KMS-11 (cell line): ENCODE measurements at regions not wholly inside any gene's neighbourhood (a gene's known extent, or its start where the extent isn't known, plus 50 kb on each side); places are given as distances from the start of the nearest gene placed in this dataset.

Experiments used
- H2AFZ ChIP-seq: fragments of 200-600 bp; sonication (generic); 2 replicates; pipeline ENCODE4 v1.6.1; 2016; ENCODE audit warnings: antibody characterized with exemption, mixed run types, low read depth
- H3K27ac ChIP-seq: fragments of 200-600 bp; sonication (generic); 2 replicates; pipeline ENCODE4 v1.6.1; 2016; ENCODE audit warnings: mild to moderate bottlenecking, mixed run types
- H3K27me3 ChIP-seq: fragments of 200-600 bp; sonication (generic); 2 replicates; pipeline ENCODE4 v1.6.1; 2017; ENCODE audit warnings: mild to moderate bottlenecking, low read depth, mixed run types, moderate library complexity; ENCODE audit not compliant: insufficient read depth
- H3K36me3 ChIP-seq: fragments of 200-600 bp; sonication (generic); 2 replicates; pipeline ENCODE4 v1.6.1; 2017; ENCODE audit warnings: mild to moderate bottlenecking, mixed run types; ENCODE audit not compliant: insufficient read depth
- H3K4me1 ChIP-seq: fragments of 200-600 bp; sonication (generic); 2 replicates; pipeline ENCODE4 v1.6.1; 2016; ENCODE audit warnings: mild to moderate bottlenecking, low read depth, mixed run types; ENCODE audit not compliant: poor library complexity, severe bottlenecking
- H3K4me2 ChIP-seq: fragments of 200-600 bp; sonication (generic); 2 replicates; pipeline ENCODE4 v1.7.0; 2016; ENCODE audit warnings: mild to moderate bottlenecking, mixed run types
- H3K4me3 ChIP-seq: fragments of 200-600 bp; sonication (generic); IDR thresholded peaks from 2 replicates; pipeline ENCODE4 v1.6.1; 2017; ENCODE audit warnings: low read depth, low read length, mixed read lengths; ENCODE audit not compliant: insufficient read depth
- H3K79me2 ChIP-seq: fragments of 200-600 bp; sonication (generic); 2 replicates; pipeline ENCODE4 v1.6.1; 2016; ENCODE audit warnings: low read depth, mixed run types; ENCODE audit not compliant: insufficient read depth
- H3K9ac ChIP-seq: fragments of 200-600 bp; sonication (generic); 2 replicates; pipeline ENCODE4 v1.6.1; 2016; ENCODE audit warnings: mild to moderate bottlenecking, mixed run types
- H4K20me1 ChIP-seq: fragments of 200-600 bp; sonication (generic); 2 replicates; pipeline ENCODE4 v1.6.1; 2016; ENCODE audit warnings: mild to moderate bottlenecking, mixed run types; ENCODE audit not compliant: insufficient read depth
- TF ChIP-seq, protein P1 (sequence below): fragments of 200-600 bp; sonication (generic); conservative IDR thresholded peaks from 2 replicates; pipeline ENCODE4 v1.6.1; 2017; ENCODE audit warnings: low read depth, mild to moderate bottlenecking, antibody characterized with exemption, low read length, moderate library complexity, mixed read lengths

DNA sequence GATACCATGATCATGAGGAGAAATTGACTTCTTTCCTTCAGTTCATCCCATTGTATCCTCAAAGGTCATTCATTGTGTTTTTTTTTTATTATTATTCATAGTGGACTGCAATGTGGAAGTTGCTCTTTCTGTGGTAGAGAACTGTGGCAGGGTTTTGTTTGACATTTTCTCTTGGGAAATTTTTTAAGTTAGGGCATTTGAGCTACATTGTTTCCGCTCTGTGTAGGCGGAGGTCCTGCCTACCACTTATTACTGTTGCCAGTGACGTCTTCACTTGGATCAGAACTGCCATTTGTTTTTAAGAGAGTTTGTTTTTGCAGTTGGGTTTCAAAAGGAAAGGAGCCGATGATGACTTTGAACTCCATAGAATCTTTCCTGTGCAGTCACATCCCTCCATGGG lies 287.4 kb upstream of the FMN2 start:
- no peak overlapping the region for H3K4me3 ChIP-seq
- no peaks in the 10 kb centered on the region for H4K20me1 ChIP-seq
- H3K4me1 ChIP-seq: no peaks in the 10 kb centered on the region
- no peak overlapping the region for H3K4me2 ChIP-seq
- no peak overlapping the region for H3K9ac ChIP-seq
- no peaks in the 10 kb centered on the region for H3K79me2 ChIP-seq
- TF ChIP-seq, protein P1, sequence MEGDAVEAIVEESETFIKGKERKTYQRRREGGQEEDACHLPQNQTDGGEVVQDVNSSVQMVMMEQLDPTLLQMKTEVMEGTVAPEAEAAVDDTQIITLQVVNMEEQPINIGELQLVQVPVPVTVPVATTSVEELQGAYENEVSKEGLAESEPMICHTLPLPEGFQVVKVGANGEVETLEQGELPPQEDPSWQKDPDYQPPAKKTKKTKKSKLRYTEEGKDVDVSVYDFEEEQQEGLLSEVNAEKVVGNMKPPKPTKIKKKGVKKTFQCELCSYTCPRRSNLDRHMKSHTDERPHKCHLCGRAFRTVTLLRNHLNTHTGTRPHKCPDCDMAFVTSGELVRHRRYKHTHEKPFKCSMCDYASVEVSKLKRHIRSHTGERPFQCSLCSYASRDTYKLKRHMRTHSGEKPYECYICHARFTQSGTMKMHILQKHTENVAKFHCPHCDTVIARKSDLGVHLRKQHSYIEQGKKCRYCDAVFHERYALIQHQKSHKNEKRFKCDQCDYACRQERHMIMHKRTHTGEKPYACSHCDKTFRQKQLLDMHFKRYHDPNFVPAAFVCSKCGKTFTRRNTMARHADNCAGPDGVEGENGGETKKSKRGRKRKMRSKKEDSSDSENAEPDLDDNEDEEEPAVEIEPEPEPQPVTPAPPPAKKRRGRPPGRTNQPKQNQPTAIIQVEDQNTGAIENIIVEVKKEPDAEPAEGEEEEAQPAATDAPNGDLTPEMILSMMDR: no peak
- H3K27me3 ChIP-seq: no peaks in the 10 kb centered on the region
- H2AFZ ChIP-seq: no peak overlapping the region
- H3K36me3 ChIP-seq: no peaks in the 10 kb centered on the region
- no peak overlapping the region for H3K27ac ChIP-seq

DNA sequence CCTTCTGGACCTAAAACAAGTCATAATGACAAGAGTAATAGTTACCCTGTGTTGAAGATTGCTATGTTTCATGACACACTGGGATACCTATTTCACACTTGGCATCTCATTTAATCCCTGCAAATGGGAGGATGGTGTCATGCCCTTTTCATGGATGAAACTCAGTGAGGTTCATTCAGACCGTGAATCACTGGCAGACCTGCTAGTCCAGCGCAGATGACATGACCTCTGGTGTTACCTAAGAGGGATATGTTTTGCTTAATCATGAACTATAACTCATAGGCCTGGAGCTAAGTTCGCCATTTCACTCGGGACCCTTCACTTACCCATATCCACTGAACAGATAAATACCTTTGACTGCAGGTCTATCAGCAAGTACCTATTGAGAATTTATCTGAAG lies 286.6 kb upstream of the FMN2 start:
- H3K4me2 ChIP-seq: no peak overlapping the region
- no peaks in the 10 kb centered on the region for H3K27me3 ChIP-seq
- no peaks in the 10 kb centered on the region for H4K20me1 ChIP-seq
- no peaks in the 10 kb centered on the region for H3K79me2 ChIP-seq
- no peaks in the 10 kb centered on the region for H3K36me3 ChIP-seq
- H3K4me3 ChIP-seq: no peak overlapping the region
- H3K9ac ChIP-seq: no peak overlapping the region
- no peak overlapping the region for H2AFZ ChIP-seq
- TF ChIP-seq, protein P1: no peak
- no peaks in the 10 kb centered on the region for H3K4me1 ChIP-seq
- no peak overlapping the region for H3K27ac ChIP-seq

DNA sequence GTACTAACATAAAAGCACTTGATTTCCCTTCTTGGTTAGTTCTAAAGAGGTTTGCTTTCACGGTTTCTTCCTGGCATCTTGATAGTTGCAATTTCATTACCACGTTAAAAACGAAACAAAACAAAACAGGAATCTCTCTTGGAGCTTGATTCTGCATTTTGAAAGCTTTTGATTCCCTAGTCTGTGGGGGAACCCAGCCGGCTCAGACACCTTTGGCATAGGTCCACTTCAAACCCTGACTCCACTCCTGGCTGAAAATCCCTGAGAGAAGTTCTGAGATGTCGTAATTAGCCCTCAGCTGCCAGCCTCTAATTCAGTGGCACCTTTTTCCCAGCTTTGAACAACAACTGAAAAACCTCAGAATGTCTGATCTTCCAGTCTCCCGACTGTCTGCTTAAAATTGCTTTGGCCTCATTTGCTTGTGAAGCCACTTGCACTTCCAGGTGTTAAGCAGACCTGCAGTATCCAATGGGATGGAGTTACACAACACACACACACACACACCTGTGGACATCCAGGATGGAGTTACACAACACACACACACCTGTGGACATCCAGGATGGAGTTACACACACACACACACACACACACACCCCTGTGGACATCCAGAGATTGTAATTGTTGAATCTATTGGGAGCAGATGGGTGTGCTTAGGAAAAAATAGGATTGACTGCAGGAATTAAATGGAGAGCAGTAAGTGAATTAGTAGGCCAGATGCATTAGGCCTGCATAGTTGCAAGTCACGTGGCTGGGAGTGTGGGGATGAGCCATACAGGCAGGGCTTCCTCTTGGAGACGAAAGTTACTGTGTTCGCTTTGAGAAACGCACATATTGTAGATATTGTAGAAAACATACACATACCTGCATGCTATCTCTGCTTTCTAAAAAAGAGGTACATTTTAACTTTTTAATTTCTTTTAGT lies 285.6 kb upstream of the FMN2 start:
- H3K4me3 ChIP-seq: no peak overlapping the region

DNA sequence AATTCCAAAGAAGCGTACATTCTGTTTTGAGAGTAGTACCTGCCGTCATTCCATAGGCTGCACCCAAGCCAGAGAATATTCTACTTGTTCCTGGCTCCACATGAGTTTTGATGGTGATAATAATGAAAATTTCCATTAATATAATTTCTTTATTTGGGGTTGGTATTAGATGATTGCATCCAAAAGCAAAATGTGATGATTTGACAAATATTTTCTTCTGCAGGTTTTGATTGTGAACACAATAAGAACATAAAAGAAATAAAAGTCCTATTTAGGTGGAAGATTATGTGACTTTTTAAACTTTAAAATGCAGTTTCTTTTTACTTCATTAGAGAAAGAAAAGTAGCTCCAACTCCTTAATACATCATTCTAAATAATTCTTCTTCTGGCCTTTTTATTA lies 284.8 kb upstream of the FMN2 start:
- Histone ChIP-seq H3K4me3 (no peak overlapping the region), H3K9ac (no peak overlapping the region), H3K27me3 (no peaks in the 10 kb centered on the region), H3K27ac (no peak overlapping the region), H3K4me2 (no peak overlapping the region), H2AFZ (no peak overlapping the region), H3K36me3 (no peaks in the 10 kb centered on the region), H3K4me1 (no peaks in the 10 kb centered on the region), H4K20me1 (no peaks in the 10 kb centered on the region), H3K79me2 (no peaks in the 10 kb centered on the region)
- TF ChIP-seq, protein P1: no peak

More for the DNA sequence above, 285.6 kb upstream of the FMN2 start:
- Histone ChIP-seq H3K36me3 (no peaks in the 10 kb centered on the region), H3K27me3 (no peaks in the 10 kb centered on the region), H3K4me1 (no peaks in the 10 kb centered on the region), H3K9ac (no peak overlapping the region), H3K27ac (no peak overlapping the region), H4K20me1 (no peaks in the 10 kb centered on the region), H3K4me2 (no peak overlapping the region), H3K79me2 (no peaks in the 10 kb centered on the region), H2AFZ (no peak overlapping the region)
- TF ChIP-seq, protein P1: no peak
